ENCODE measurements at regions not wholly inside any gene's neighbourhood (a gene's known extent, or its start where the extent isn't known, plus 50 kb on each side); places are given as distances from the start of the nearest gene placed in this dataset.
"Not testable (repeated sequence)": the region's sequence is repeated elsewhere in the genome, so short reads cannot be mapped to it uniquely, and the experiment has no call there.

DNA sequence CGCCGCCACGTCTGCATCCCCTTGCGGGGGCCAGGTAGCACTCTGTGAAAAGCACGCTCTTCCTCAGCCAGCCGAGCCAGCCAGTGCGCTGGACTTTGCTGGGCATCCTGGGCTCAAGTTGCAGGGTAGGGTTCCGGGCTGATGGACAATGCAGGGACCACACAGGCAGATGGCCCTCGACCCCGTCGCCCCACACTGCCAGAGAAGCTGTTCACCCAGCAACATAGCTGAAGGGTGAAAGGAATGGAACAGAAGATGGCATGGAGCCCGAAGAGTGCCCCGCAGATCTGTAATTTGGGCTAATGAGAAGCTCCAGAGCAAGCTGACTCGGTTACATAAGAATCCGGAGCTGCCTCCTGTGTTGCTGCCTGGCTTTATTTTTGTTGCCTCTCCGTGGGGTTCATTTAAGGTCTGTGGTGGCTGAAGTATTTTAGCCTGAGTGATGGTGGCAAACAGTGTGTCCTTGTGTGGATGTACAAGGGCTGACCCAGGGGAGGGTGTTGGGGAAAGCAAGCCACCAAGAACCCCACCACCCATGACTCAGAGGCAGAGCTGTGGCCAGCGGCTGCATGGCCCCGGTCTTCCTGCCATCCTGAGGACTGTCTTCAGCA is 105.8 kb downstream of the SOX1 start:
- peaks cover 0 to 10% (median 4%) of the 10 kb centered on the region in 9 donors for H3K4me1 ChIP-seq
- TF ChIP-seq, protein P1, sequence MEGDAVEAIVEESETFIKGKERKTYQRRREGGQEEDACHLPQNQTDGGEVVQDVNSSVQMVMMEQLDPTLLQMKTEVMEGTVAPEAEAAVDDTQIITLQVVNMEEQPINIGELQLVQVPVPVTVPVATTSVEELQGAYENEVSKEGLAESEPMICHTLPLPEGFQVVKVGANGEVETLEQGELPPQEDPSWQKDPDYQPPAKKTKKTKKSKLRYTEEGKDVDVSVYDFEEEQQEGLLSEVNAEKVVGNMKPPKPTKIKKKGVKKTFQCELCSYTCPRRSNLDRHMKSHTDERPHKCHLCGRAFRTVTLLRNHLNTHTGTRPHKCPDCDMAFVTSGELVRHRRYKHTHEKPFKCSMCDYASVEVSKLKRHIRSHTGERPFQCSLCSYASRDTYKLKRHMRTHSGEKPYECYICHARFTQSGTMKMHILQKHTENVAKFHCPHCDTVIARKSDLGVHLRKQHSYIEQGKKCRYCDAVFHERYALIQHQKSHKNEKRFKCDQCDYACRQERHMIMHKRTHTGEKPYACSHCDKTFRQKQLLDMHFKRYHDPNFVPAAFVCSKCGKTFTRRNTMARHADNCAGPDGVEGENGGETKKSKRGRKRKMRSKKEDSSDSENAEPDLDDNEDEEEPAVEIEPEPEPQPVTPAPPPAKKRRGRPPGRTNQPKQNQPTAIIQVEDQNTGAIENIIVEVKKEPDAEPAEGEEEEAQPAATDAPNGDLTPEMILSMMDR (IDR thresholded peaks at IDR 0.05), result no peak
- 78 to 80% methylated on average over 18 of the region's 18 CpGs for WGBS, 2 donors
- no peak overlapping the region for H3K27ac ChIP-seq
- H3K36me3 ChIP-seq, result no peaks in the 10 kb centered on the region
- ATAC-seq, result peak in 4 of 8 donors; percentile 16 to 31 (median 26)
- DNase-seq, result no peak
- H3K4me3 ChIP-seq, result no peak overlapping the region
- intact Hi-C loops (cut with DNase I), result no loop called here
- peaks cover 0 to 11% (median 3%) of the 10 kb centered on the region in 11 donors for H3K9me3 ChIP-seq
- peaks cover 0 to 14% (median 0%) of the 10 kb centered on the region in 7 donors for H3K27me3 ChIP-seq

- TF ChIP-seq, protein P1 (IDR thresholded peaks at IDR 0.05), result no peak
- ATAC-seq (no peak), DNase-seq (no peak)
- peaks cover 0 to 23% (median 2%) of the 10 kb centered on the region in 7 donors for H3K27me3 ChIP-seq
- intact Hi-C loops (cut with DNase I), result no loop called here
- no peak overlapping the region for H3K4me3 ChIP-seq
- WGBS, 2 donors, result 90 to 93% methylated on average over 7 of the region's 7 CpGs
- H3K36me3 ChIP-seq, result no peaks in the 10 kb centered on the region
- peaks cover 0 to 11% (median 3%) of the 10 kb centered on the region in 11 donors for H3K9me3 ChIP-seq
- H3K4me1 ChIP-seq, result peaks cover 0 to 12% (median 4%) of the 10 kb centered on the region in 9 donors
- no peak overlapping the region for H3K27ac ChIP-seq
Observed at GRCh38 chr13:112174476-112175110, 107.6 kb downstream of the SOX1 start.

- ATAC-seq (no peak), DNase-seq (no peak)
- intact Hi-C loops (cut with DNase I), result no loop called here
- Histone ChIP-seq H3K9me3 (peaks cover 0 to 11% (median 3%) of the 10 kb centered on the region in 11 donors), H3K36me3 (no peaks in the 10 kb centered on the region), H3K4me1 (peaks cover 0 to 12% (median 4%) of the 10 kb centered on the region in 9 donors), H3K4me3 (no peak overlapping the region), H3K27ac (no peak overlapping the region), H3K27me3 (peaks cover 0 to 28% (median 5%) of the 10 kb centered on the region in 7 donors)
- WGBS, 2 donors, result 85 to 90% methylated on average over 25 of the region's 25 CpGs
- TF ChIP-seq, protein P1 (IDR thresholded peaks at IDR 0.05), result no peak
Observed at GRCh38 chr13:112175162-112176075, 108.5 kb downstream of the SOX1 start.

- DNase-seq; H3K27ac ChIP-seq; H3K4me3 ChIP-seq; intact Hi-C loops (cut with DNase I); H3K36me3 ChIP-seq; ATAC-seq: not testable (repeated sequence)
- peaks cover 0 to 26% (median 8%) of the 10 kb centered on the region in 7 donors for H3K27me3 ChIP-seq
- peaks cover 0 to 12% (median 4%) of the 10 kb centered on the region in 9 donors for H3K4me1 ChIP-seq
- 84 to 89% methylated on average over 34 of the region's 34 CpGs for WGBS, 2 donors
- H3K9me3 ChIP-seq, result peaks cover 0 to 11% (median 3%) of the 10 kb centered on the region in 11 donors
Observed at GRCh38 chr13:112176141-112177119, 109.5 kb downstream of the SOX1 start.
